H1 (cell line): ENCODE measurements at regions not wholly inside any gene's neighbourhood (a gene's known extent, or its start where the extent isn't known, plus 50 kb on each side); places are given as distances from the start of the nearest gene placed in this dataset.

ENCODE experiments used
- JUN ChIP-seq: IDR thresholded peaks from 2 replicates; pipeline ENCODE4 v1.6.1; 2011; ENCODE audit warnings: low read depth, mild to moderate bottlenecking, improper control_type of control experiment, low read length
- NANOG ChIP-seq: IDR thresholded peaks from 2 replicates; pipeline ENCODE4 v1.6.1; 2011; ENCODE audit warnings: low read length, low read depth, mild to moderate bottlenecking, inconsistent platforms; ENCODE audit not compliant: insufficient read depth, poor library complexity, severe bottlenecking
- SAP30 ChIP-seq: fragments of 300-600 bp; sonication (generic); IDR thresholded peaks from 2 replicates; pipeline ENCODE4 v1.7.1; 2012; ENCODE audit warnings: low read length, moderate library complexity, mild to moderate bottlenecking, inconsistent platforms; ENCODE audit not compliant: insufficient read depth, insufficient replicate concordance

DNA sequence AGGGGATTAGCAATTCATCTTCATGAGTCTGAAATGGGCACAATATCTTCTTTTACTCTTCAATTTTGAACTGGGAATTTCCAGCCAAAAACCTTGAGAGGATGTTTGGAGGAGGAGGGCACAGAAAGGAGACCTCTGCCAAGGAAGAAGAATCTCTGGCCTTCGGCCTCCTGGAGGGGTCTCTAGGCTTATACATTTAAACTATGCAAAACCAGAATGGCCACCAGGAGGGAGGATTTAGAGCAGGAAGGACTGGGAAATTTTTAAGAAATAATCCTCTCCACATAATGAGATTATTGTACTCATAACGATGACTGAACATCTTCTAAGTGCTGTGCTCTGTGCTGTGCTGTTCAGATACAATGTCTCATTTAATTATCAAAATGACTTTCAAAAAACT, 325.9 kb downstream of the NDFIP2 start (continued):
- TF ChIP-seq JUN (no peak), NANOG (no peak), SAP30 (no peak)
